GM19438 (cell line): ENCODE measurements at regions not wholly inside any gene's neighbourhood (a gene's known extent, or its start where the extent isn't known, plus 50 kb on each side); places are given as distances from the start of the nearest gene placed in this dataset.
A peak's percentile ranks its signal among the peaks of the same experiment; 100 is the strongest.

Source experiments
- ATAC-seq: cut with Tn5 transposase; IDR thresholded peaks from one replicate; pipeline ENCODE4 v1.9.1; 2021; ENCODE audit warnings: low read depth; ENCODE audit not compliant: unreplicated experiment

DNA sequence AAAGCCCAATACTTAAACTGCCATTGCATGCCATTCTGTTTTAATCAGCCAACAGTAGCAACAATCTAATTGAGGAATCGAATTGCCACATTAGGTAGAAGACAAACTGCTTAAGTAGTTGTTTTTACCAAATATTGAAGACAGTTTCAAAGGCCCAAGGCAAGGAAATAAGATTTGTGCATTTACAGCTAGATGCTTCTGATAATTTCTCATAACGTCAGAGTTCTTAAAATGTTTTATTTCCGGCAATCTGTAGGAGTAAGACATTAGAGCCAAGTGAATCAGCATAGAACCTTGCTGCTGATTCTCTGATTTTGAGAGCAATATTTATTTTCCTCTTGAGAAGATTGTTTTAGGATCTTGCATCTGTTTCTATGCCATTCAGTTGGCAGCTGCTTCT, 174.3 kb downstream of the RBM43 start:
- ATAC-seq = no peak

DNA sequence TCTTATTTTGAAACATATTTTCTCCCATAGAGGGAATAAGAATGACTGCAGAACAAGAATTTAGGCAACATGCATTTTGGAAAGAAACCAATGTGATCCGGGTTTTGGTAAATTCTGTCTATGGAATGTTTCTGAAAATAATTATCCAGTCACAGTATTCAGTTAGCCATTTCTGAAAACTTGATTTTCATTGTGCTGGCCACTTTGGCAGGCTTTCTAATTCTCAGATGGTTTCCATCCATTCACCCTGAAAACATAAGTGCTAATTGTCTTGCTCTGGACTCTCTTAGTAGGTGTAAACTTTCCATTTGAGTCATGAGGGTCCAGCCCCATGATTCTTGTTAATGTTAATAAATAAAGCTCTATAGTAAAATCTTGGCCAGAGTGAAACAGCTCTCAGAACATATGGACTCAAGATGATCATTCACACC, 176.5 kb downstream of the RBM43 start:
- no peak for ATAC-seq

DNA sequence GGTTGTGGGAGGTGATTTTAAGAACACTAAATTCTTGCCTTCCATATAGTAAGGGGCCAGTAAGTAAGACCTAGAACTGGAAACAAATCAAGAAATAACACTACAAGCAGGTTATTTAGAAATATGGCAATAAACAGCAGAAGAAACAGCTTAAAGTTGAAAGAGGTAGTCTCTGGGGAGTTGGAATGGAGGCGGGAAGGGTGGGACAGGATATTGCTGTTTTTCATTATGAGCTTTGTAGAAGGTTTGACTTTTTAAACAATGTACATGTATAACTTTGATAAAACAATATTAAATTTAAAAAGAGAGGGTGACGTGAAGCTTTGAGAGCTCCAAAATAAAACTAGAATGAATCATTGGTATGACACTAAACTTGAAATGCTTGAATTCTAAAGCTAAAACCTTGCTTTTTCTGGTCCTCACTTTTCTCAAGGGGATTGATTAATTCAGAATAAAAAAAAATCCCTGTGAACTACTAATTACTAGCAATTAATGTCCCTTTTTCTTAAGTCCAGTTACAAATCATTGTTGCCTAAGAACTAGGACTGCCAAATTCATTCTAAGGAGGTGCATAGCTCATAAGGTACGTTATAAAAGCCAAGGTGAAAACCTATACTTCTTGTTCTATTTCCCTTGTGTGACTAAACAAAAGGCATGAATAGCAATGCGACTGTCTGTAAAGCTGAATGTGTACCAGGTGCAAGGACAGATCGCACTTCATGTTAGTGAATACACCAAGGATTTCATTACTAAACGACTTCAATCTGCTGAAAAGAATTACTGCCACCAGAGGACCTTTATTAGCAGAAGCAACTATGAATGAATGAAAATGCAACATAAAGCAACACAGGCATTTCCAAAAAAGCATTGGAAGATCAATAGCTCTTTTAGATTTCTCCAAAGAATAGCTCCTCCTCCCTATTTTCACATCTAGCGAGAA, 177.5 kb downstream of the RBM43 start:
- no peak for ATAC-seq

DNA sequence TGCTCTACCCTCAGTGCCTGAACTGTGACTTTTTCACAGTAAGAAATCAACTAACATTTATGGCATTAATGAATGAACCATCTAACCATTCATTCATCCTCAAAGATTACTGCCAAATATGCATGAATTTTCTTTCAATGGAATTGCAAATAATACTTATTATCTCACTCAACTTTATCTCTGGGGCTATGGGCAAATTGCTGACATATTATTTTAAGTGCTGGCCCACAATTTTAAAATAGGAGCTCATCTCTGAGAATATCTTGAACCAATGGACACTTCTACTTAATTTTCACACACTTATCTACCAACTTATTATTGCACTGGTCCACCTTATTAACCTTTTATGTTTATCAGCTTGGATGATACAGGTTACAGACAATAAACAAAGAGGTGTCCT, 182.8 kb downstream of the RBM43 start:
- no peak for ATAC-seq

DNA sequence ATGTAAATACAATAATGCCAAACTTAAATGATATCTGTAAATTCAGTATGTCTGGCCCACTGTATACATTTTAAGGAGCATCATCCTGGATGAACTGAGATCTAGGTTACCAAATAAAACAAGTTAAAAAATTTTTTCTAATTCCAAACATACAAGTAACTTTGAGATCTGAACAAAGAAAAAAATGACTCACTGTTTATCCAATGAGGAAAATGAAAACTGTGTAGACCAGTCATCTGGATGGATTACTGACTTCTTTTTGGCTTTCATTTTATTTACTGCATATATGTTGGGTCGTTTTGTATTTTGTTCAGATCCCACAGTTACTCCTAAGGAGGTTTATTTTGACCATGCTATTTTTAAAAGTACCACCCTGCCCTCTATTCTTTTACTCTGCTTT, 189.8 kb downstream of the RBM43 start:
- no peak for ATAC-seq

DNA sequence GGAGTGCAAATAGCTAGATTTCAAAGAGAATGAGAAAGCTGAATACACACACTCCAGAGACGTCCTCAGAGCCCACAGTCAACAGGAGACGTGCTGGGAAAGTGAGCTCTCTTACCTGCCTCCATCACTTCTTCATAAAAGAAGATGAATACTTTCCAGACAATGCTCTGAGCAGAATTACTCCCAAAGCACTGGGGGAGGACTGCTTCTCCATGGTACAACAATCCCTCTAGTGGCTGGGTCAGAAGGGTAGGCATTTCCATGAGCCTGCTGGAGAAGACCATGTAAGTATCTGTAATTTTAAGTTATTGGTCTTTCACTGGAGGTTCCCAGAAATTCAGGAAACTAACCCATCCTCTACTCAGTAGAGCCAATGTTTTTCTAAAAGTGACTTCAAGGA, 190.3 kb downstream of the RBM43 start:
- no peak for ATAC-seq

DNA sequence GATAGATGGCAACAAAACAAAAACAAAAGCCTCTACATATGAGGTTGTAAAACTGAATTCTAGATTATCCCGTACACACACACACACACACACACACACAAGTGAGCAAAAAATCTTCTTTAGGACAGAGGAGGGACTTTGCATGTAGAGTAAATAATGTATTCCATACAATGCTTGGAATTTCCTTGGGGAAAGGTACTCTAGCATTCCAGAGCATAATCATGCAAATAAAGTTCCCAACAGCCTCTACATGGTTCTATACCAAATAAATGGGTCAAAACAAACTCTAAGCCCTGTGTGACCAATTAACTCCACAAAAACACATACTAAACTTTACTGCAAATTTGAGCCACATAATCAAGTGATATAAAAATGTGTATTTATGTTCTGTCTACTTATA, 191.4 kb downstream of the RBM43 start:
- no peak for ATAC-seq

DNA sequence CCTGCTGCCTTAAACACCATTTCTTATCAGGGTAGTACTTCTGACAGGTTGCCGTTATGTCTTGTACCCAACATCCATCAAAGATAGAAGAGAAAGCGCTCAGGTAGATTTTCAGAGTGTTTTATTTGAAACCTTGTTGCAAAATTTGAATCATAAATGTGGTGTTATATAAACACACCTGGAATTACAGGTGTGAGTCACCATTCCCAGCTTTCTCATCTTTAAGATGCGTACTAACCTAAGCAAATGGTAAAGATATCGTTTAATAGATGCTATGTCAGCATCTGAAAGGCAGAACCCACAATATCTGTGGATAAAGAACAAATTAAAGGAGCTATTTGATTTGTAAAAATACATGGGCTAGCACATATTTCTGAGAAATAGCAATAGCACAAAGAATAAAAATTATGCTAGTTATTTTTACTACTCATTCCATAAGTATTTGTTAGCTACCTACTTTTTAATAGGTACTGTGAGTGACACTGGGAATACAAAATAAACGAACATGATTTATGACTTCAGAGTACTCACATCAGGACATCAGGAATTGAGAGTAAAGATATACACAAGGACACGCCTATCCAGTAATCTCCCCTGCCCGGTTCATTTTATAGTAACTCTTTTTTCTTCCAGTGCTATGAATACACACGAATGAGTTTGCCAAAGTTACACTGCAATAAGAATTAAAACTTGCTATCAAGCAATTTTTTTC, 193.8 kb downstream of the RBM43 start:
- no peak for ATAC-seq

DNA sequence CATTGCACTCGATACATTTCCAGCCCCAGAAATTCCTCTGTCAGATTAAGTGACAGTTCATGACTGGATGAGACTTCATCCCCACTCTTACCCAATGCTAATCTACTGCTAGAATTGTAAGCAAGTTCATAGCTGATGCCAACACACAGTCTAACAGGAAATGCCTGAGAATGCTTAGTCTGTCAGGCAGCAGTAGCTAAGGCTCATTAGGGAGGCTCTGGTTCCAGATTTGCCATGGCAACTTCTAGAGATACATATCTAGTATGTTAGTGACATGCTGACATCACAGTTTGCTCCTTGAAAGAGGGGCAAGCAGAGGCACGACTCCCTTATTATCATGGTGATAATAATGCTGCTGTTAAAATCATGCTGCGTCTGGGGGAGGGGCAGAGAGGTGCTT, 198.4 kb downstream of the RBM43 start:
- no peak for ATAC-seq

DNA sequence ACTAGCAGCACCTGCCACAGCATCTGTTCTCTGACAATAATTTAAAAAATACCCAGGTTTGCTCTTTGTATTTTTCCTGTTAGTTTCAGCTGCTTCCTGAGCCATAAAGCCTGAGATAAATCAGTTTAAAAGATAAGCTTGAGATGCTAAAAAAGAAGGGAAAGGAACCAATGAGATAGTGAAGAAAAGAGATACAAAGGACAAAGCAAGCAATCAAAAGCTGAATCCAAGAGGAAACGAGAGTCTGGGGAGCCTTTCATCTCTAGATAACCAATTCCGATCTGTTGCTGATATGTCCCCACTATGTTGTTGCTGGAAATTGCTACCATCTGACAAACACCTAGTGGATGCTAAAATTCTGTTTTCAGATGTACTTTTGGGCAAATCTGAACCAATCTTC, 201.4 kb downstream of the RBM43 start:
- ATAC-seq = no peak

DNA sequence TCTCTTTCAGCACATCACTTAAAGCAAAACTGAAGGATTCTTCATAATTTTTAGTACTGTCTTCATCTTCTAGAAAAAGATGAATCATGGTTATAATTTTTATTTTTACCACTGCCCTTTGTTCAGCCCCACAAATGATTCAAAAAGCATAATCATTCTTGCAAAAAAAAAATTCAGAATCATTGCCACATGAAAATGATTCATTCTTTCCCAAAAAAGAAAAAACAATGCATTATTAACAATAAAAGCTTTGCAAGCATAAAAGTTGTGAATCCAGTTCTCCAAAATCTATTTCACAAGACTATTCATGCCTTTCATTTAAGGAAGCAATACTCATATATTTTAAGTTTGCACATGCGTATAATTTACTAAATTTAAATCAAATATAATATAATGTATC, 204.8 kb downstream of the RBM43 start:
- no peak for ATAC-seq

DNA sequence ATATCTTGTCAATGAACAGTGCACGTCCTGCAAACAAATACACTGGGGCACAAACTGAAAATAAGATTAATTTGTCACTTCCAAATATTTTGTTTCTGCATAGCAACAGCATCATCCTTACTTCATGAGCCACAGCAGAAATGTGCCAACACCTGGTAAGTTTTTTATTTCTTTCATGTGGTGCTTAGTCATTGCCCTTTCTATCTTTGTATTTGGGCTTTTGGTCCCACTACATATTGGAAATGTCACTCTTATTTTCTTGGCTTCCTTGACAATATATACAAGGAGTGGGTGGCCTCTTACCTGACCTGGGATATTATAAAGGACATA, 208.0 kb downstream of the RBM43 start:
- ATAC-seq = no peak

DNA sequence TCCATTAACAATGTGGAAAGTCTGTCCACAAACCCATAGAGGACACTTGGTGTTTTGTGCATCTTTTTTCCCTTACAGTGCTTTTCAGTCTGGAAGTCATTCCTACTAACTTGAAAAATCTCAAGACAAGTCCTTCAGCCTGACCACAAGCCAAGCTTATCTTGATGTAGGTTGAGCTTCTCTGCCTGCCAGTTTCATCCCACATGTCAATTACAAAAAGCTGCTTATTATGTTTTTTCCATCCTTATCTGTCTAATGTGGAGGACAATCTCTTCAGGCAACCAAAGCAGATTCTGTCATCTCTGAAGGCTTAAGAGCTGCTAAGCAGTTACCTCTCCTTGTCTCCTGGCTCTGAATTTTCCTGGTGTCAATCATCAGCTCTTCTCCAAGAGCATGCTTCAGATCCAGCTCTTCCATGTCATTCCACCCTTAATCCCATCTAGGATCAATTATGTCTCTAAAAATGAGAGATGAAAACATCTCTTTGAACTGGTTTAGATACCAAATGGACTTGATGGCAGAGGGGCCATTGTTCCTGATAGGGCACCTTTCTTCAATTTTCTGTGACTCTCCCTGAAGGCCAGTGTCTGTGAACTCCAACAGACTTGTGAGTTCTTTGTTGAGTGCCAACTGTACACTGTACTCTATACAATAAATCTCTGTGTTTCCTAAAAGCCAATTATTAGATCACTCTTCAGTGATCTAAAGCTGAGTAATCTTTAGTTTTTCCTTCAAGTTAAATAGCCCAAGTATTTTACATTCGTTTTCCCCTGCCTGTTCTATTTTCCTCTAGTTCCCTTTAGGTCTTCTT, 208.6 kb downstream of the RBM43 start:
- ATAC-seq = no peak

DNA sequence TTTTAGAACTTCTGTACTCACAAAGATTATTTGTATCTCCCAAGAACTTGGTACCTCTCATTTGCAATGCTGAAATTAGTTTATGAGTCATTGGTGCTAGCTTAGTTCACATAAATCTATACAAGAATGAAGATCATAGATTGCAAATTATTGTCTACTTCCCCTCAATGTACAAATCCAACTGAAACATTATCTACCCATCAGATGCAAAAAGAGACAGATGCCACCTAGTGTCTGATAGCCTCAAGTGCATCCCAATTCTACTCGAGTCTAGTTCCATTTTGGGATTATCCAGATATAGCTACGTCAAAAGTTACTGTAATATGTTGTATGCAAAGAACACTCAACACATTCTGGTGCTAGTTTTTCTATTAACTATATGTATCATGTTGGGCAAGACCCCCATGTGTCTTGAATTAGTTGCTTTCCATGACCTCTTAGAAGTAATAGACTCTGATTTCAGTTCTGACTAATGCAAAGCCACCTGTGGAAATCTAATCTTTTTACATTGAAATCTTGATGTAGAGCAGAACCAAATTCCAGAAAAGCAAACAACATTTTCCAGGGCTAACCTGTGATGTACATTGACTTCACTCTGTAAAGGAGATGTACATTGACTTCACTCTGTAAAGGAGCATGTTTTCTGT, 210.0 kb downstream of the RBM43 start:
- peak; percentile 85 for ATAC-seq

DNA sequence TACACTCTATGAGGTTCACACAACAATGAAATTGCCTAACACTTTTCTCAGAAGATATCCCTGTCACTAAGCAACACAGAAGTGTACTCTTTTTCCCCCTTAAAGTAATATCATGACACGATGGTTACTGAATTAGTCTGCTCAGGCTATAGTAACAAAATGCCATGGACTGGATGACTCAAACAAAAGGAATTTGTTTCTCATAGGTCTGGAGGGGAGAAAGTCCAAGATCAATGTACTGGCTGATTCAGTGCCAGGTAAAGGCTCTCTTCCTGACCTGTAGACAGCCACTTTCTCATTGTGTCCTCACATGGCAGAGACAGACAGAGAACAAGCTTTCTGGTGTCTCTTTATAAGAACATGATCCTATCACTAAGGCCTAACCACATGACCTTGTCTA, 211.9 kb downstream of the RBM43 start:
- no peak for ATAC-seq

DNA sequence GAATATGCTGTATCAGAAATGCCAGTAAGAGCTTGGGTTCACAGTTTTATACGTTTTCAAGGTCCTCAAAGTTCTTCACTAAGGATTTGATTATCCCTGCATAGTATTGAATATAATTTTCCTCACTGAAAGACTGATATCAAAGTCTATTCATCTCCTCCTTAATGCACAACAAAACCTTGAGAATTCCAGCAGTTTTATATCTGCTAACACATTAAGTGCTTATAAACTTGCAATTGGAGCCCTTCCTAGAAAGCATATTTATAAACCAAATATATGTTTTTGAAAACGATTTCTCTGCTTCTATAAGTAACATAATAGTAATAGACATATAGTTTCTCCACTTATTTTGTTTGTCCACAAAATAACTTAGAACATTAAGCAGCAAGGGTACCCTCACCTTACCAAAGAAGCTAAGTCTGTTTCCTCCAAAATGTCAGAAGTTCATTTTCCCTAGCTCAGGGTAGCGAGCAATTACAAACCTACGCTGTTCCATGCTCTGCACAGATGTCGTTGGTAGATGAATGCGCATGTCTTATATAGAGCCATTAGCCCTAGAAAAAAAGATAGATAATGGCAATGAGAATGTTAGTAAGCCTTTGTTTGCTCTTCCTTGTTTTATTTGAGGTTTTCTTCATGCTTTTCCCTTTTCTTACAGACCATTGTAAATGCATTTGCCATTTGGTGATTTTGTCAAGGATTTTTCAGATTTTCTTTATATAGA, 213.2 kb downstream of the RBM43 start:
- no peak for ATAC-seq

DNA sequence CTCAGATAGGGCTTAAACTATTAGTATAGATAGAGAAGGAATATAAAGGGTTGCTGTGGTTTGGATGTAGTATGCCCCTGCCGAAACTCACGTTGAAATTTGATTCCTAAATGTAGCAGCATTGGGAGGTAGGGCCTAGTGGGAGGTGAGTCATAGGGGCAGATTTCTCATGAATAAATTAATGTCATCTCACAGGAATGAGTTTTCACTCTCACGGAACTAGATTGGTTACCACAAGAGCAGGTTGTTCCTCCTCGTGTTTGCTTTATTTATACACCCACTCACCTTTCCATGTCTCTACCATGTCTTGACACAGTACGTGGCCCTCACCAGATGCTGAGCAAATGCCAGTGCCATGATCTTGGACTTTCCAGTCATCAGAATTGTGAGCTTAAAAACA, 218.2 kb downstream of the RBM43 start:
- ATAC-seq = no peak

DNA sequence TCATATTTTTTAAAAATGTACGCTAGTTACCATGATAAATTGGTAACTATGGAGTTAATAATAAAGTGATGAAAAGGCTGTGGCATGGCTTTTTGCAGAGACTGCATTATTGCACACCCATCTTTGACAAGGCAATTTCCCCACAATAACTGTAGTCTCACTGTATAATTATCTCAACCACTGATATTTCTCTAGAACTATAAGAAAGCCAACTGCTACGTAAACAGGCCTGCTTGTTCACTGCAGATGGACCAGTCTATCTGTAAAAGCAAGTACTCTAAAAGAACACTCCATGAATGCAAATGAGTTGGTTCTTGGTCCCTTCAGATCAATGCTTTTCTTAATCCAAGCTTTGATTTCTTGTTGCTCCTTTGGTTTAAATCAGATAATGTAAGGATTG, 218.7 kb downstream of the RBM43 start:
- ATAC-seq = no peak

DNA sequence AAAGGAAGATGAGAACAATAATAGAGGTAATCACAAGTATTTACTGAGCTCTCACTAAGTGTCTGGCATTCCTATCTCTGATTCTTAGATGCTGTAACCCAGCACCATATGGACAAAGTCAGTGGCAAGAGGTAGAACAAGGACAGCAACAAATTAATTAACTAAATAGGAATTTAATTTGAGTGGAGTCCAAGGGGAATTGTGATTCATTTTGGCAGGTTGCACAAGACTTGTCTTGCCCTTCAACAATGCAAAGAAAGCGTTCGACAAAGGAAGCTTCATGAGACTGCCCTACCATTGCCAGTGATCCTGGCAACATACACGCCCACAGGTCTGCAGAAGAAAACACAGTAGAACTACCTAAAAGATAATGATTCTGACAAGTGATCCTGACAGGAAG, 221.6 kb downstream of the RBM43 start:
- ATAC-seq = no peak

DNA sequence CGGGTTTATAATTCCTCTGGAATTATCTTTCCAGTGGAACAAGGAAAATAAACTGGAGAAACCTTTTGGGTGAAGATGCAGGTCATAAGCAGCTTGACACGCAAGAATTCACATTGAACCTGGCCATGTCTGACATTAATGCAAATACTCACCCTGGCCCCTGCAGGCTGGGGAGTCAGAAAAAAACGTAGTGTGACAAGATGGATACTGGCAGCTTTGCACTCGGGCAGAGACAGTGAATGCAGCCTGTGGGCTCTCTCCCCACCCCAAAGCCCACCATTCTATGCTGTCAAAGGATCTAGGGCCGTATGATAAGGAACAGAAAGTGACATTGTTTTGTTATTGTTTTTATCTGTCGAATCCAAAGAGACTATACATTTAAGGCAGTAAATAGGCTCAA, 223.1 kb downstream of the RBM43 start:
- no peak for ATAC-seq
